Ramos (cell line): ENCODE measurements at regions not wholly inside any gene's neighbourhood (a gene's known extent, or its start where the extent isn't known, plus 50 kb on each side); places are given as distances from the start of the nearest gene placed in this dataset.
"Not testable (repeated sequence)": the region's sequence is repeated elsewhere in the genome, so short reads cannot be mapped to it uniquely, and the experiment has no call there.

Experiments
- in situ Hi-C: fragments of 300-500 bp; cut with MboI; formaldehyde crosslinking; loops from one replicate; pipeline ENCODE4 v1.14.3; 2022; ENCODE audit warnings: low sequenced_read_pairs; ENCODE audit not compliant: unreplicated experiment

- in situ Hi-C loops, result no loop called here
Measured at GRCh38 chr12:46981622-46982021, 97.8 kb upstream of the PCED1B start.

DNA sequence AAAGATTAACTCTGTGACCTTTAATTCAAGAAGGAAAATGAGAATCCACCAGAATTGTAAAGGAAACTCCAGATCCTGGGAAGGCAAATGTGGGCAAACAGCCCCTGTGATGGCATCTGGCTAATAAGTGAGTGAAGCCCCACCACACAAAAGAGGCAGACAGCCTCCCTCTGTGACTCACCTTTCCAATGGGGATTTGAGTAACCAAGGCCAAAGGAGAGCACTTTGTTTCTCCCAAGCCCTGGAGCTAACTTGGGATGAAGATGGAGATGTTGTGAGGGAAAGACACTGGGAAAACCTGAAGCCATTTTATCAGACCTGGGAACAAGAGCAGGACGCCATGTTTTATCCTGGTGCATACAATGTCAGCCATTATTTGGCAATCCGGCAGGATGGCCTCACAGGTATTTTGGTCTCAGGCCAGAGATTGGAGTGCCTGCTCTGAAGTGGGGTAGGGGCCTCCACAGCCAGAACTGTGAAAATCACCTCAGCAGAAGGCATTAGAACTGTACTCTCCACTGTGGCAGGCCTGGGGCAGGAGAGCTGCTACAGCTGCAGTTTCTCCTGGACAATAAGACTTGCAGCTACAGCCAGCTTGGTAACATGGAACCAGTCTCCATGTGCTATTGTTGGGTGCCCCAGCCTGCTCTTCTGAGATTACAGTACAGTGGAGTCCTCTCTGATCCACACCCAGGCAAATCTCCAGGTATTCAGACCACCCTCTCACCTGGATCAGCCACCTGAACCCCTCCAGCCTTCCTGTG is 96.6 kb upstream of the PCED1B start:
- in situ Hi-C loops, result no loop called here

DNA sequence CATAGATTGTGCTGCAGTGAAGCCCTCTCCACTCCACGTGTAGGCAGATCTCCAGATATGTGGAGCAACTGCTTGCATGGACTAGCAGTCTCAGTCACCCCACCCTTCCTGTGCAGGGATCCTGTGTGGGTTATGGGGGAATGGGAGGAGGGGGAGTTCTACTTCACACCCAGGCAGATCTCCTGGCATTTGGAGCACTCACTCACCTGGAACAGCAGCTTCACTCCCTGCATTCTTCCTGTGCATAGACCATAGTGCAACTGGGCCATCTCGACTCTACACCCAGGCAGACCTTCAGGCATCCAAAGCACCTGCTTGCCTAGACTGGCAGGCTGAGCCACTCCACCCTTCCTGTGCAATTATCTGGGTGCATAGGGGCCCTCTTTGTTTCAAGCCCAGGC is 96.0 kb upstream of the PCED1B start:
- in situ Hi-C loops, result no loop called here

- in situ Hi-C loops, result no loop called here
Measured at GRCh38 chr12:46983959-46984841, 95.2 kb upstream of the PCED1B start.

- in situ Hi-C loops, result no loop called here
Measured at GRCh38 chr12:46985816-46986215, 93.6 kb upstream of the PCED1B start.

DNA sequence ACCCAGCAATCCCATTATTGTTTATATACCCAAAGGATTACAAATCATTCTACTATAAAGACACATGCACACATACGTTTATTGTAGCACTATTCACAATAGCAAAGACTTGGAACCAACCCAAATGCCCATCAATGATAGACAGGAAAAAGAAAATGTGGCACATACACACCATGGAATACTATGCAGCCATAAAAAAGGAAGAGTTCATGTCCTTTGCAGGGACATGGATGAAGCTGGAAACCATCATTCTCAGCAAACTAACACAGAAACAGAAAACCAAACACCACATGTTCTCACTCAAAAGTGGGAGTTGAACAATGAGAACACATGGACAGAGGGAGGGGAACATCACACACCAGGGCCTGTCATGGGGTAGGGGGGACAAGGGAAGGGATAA is 91.3 kb upstream of the PCED1B start:
- in situ Hi-C loops, result not testable (repeated sequence)

DNA sequence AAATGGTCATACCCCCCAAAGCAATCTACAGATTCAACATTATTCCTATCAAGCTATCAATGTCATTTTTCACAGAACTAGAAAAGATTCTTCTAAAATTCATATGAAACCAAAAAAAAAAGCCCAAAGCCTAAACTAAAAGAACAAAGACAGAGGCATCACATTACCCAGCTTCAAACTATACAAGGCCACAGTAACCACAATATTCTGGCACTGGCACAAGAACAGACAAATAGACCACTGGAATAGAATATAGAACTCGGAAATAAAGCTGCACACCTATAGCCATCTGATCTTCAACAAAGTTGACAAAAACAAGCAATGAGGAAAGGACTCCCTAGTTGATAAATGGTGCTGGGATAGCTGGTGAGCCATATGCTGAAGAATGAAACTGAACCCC is 89.2 kb upstream of the PCED1B start:
- in situ Hi-C loops, result no loop called here

DNA sequence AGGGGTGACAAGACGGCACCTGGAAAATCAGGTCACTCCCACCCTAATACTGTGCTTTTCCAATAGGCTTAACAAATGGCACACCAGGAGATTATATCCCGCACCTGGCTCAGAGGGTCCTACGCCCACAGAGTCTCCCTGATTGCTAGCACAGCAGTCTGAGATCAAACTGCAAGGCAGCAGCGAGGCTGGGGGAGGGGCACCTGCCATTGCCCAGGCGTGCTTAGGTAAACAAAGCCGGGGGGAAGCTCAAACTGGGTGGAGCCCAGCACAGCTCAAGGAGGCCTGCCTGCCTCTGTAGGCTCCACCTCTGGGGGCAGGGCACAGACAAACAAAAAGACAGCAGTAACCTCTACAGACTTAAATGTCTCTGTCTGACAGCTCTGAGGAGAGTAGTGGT is 87.4 kb upstream of the PCED1B start:
- in situ Hi-C loops, result not testable (repeated sequence)

DNA sequence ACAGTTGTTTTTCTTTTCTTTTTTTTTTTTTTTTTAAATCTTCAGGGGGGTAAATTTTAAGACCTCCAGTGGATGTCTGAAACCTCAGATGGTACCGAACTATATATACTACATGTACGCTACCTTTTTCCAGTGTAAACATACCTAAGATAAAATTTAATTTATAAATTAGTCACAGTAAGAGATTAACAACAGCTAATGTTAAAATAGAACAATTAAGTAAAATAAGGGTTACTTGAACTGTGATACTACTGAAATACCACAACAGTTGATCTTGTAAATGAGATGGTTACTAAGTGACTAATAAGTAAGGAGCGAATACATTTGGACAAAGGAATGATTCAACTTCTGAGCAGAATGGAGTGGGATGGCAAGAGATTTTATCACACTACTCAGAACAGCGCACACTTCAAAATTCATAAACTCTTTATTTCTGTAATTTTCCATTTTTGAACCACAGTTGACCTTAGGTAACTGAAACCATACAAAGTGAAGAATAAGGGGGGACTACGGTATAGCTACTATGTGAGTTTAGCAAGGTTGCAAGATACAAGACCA is 80.5 kb upstream of the PCED1B start:
- in situ Hi-C loops, result no loop called here

GRCh38 chr12:47004634-47005033 is 74.8 kb upstream of the PCED1B start:
- in situ Hi-C loops, result loop anchor here (25.0 kb wide), 2 partner anchors 667 to 867 kb away; no protein-coding TSS in a partner anchor

GRCh38 chr12:47007048-47007447 is 72.4 kb upstream of the PCED1B start:
- in situ Hi-C loops, result loop anchor here (25.0 kb wide), 2 partner anchors 670 to 870 kb away; no protein-coding TSS in a partner anchor

- in situ Hi-C loops, result loop anchor here (25.0 kb wide), 2 partner anchors 675 to 875 kb away; no protein-coding TSS in a partner anchor
Measured at GRCh38 chr12:47012552-47012951, 66.9 kb upstream of the PCED1B start.

GRCh38 chr12:47014474-47014873 is 64.9 kb upstream of the PCED1B start:
- in situ Hi-C loops, result loop anchor here (25.0 kb wide), 2 partner anchors 677 to 877 kb away; no protein-coding TSS in a partner anchor

- in situ Hi-C loops, result loop anchor here (25.0 kb wide), 2 partner anchors 678 to 878 kb away; no protein-coding TSS in a partner anchor
Measured at GRCh38 chr12:47015381-47015780, 64.0 kb upstream of the PCED1B start.

DNA sequence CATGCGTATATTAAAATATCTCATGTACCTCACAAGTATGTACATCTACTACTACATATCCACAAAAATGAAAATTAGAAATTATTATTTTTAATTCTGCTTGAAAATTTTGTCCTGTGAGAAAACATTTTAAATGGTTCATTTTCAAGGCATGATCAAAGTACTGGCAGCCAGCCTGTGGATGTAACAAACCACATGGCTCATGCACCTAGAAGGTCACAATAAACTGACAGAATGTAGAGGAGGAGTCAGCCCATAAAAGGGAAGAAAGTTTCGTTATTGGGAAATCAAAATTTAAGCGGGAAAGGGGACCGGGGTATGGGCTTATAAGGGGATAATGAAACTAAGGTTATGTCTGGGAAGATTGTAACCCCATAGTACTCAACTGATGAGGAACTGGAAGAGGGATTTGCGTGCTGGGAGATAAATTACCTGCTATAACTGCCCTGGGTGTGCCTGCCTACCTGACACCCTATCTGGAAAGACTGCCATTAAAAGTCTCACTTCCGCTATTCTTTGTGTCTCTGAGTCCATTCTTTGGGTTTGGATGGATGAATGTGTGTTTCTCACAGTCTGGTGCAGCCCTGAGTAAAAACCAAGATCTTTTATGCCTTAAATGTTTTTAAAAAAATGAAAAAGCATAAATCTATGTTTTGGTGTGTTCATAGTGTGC is 62.2 kb upstream of the PCED1B start:
- in situ Hi-C loops, result loop anchor here (25.0 kb wide), 2 partner anchors 680 to 880 kb away; no protein-coding TSS in a partner anchor

DNA sequence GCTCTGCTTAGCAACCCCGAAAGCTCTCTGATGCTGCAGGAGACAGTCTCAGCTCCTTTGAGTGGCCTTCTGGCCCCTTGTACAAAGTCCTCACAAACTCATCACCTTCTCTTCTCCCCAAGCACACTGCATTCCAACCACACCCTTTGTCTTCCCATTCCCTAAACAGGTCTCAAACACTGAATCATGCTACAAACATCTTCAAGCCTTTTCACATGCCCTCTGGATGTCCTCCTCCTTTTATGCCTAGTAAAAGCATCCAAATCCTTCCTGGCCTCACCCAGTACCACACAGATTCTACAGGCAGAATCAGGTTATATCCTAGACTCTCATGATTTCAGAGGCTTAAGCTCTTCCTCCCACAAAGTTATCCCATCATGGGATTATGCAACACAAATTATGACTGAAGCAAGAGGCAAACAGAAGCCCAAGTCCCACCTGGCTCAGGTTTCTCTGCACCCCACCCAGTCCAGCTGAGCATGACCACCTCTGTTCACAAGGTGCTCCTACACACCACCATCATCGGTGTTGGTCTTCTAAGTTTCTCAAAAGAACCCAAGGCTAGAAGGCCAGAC is 61.4 kb upstream of the PCED1B start:
- in situ Hi-C loops, result loop anchor here (25.0 kb wide), 2 partner anchors 681 to 881 kb away; no protein-coding TSS in a partner anchor

DNA sequence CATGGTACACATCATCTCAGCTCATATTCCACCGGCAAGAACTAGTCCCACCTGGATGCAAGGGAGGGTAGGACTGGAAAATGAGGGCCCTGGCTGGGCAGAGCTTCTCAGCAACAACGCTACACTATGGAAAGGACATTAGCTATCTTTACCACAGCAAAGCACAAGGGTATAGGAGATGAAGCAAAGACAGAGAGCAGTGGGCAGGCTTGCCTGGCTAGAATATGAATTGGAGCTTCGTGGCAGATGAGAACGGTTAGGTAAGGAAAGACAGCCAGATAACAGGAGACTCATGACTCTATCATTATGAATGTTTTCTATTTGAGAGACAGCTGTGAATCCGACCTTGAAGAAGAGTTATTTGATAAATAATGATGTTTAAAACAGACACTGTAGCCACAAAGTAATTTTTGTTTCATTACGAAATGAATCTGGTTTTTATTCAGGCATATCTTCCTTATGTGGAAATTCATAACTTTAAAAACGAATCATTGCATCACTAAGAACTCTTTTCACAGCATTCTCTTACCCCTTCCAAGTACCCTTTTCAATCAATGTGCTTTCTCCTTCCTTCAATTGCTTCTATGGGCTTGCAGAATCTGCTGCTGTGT is 59.1 kb upstream of the PCED1B start:
- in situ Hi-C loops, result loop anchor here (25.0 kb wide), 2 partner anchors 683 to 883 kb away; no protein-coding TSS in a partner anchor

DNA sequence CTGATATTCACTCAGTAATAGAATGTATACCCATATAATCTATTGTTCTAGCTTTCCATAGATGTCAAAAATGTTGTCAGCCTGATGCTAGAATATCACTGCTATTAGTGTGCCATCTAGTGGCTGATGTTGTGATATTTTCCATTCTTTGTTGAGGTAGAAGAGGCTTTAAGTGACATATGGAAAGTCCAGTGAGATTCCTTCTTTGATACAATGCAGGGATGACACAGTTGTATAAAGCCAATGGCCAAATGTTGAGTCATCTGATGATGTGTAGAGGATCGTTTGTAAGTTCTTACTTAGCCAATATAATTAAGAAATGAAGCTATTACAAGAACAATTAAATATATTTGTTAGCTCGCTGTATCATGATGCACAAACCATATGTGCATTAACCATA is 58.1 kb upstream of the PCED1B start:
- in situ Hi-C loops, result loop anchor here (25.0 kb wide), 2 partner anchors 684 to 884 kb away; no protein-coding TSS in a partner anchor

- in situ Hi-C loops, result loop anchor here (25.0 kb wide), 2 partner anchors 685 to 885 kb away; no protein-coding TSS in a partner anchor
Measured at GRCh38 chr12:47022296-47022695, 57.1 kb upstream of the PCED1B start.
